Activated B cell treated with CpG ODN at 0.5 μM for 24 hours (primary cell): ENCODE measurements at regions not wholly inside any gene's neighbourhood (a gene's known extent, or its start where the extent isn't known, plus 50 kb on each side); places are given as distances from the start of the nearest gene placed in this dataset.

Experiments used
- ATAC-seq: fragments of 200-7000 bp; cut with Tn5 transposase; one replicate; pipeline ENCODE4 v1.10.0; 2021; ENCODE audit warnings: low read depth, mild to moderate bottlenecking, moderate library complexity
- CTCF ChIA-PET: fragments of 350-600 bp; sonication (Branson Sonifier 250); formaldehyde crosslinking; loops from one replicate; lab custom pipeline; 2021; ENCODE audit warnings: antibody characterized with exemption; lab: Charles Lee
- POLR2A ChIA-PET: fragments of 350-600 bp; sonication (Branson Sonifier 250); formaldehyde crosslinking; loops from one replicate; lab custom pipeline; 2021; ENCODE audit warnings: antibody characterized with exemption; lab: Charles Lee
- DNase-seq: peaks from one replicate; pipeline ENCODE4 v3.0.0; 2022
- H3K27ac Mint-ChIP-seq: one replicate; pipeline ENCODE4 v1.8.0; 2020; ENCODE audit warnings: mixed read lengths
- H3K27me3 Mint-ChIP-seq: one replicate; pipeline ENCODE4 v1.8.0; 2021; ENCODE audit warnings: mixed read lengths
- H3K36me3 Mint-ChIP-seq: one replicate; pipeline ENCODE4 v1.8.0; 2021; ENCODE audit warnings: low read depth, mixed read lengths
- H3K4me1 Mint-ChIP-seq: one replicate; pipeline ENCODE4 v1.8.0; 2021; ENCODE audit warnings: mixed read lengths
- H3K4me3 Mint-ChIP-seq: one replicate; pipeline ENCODE4 v1.8.0; 2020; ENCODE audit warnings: mild to moderate bottlenecking, mixed read lengths
- H3K9me3 Mint-ChIP-seq: one replicate; pipeline ENCODE4 v1.8.0; 2020; ENCODE audit warnings: mixed read lengths
- intact Hi-C: fragments of 100-400 bp; cut with micrococcal nuclease; formaldehyde crosslinking; loops from one replicate; pipeline ENCODE4 v1.15.1; 2024
- TF ChIP-seq, protein P1 (sequence below): fragments of 200-600 bp; IDR thresholded peaks from one replicate; pipeline ENCODE4 v1.8.0; 2022; ENCODE audit warnings: antibody characterized with exemption, mild to moderate bottlenecking

DNA sequence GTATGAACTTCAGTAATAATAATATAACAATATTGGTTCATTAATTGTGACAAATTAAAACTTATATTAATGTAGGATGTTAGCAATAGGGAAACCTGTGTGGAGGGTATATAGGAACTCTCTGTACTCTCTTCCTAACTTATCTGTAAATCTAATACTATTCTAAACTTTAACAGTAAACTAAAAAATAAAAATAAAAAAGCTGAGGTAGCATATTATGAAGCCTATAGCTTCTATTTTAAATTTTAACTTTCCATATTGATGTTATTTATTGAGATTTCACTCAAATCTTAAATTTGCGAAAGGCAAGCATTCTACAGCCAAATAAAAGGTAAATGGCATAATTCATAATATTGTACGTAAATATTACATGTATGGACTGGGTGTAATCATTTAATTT is 326.4 kb downstream of the MEI4 start:
- Mint-ChIP-seq H3K4me1 (no peaks in the 10 kb centered on the region), H3K9me3 (peaks cover 16% of the 10 kb centered on the region), H3K27ac (no peak overlapping the region), H3K4me3 (no peak overlapping the region), H3K27me3 (no peaks in the 10 kb centered on the region), H3K36me3 (no peaks in the 10 kb centered on the region)
- CTCF ChIA-PET, result no interaction called here
- TF ChIP-seq, protein P1, sequence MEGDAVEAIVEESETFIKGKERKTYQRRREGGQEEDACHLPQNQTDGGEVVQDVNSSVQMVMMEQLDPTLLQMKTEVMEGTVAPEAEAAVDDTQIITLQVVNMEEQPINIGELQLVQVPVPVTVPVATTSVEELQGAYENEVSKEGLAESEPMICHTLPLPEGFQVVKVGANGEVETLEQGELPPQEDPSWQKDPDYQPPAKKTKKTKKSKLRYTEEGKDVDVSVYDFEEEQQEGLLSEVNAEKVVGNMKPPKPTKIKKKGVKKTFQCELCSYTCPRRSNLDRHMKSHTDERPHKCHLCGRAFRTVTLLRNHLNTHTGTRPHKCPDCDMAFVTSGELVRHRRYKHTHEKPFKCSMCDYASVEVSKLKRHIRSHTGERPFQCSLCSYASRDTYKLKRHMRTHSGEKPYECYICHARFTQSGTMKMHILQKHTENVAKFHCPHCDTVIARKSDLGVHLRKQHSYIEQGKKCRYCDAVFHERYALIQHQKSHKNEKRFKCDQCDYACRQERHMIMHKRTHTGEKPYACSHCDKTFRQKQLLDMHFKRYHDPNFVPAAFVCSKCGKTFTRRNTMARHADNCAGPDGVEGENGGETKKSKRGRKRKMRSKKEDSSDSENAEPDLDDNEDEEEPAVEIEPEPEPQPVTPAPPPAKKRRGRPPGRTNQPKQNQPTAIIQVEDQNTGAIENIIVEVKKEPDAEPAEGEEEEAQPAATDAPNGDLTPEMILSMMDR, result no peak
- ATAC-seq, result no peak
- intact Hi-C loops, result no loop called here
- DNase-seq, result no peak
- POLR2A ChIA-PET, result no interaction called here

DNA sequence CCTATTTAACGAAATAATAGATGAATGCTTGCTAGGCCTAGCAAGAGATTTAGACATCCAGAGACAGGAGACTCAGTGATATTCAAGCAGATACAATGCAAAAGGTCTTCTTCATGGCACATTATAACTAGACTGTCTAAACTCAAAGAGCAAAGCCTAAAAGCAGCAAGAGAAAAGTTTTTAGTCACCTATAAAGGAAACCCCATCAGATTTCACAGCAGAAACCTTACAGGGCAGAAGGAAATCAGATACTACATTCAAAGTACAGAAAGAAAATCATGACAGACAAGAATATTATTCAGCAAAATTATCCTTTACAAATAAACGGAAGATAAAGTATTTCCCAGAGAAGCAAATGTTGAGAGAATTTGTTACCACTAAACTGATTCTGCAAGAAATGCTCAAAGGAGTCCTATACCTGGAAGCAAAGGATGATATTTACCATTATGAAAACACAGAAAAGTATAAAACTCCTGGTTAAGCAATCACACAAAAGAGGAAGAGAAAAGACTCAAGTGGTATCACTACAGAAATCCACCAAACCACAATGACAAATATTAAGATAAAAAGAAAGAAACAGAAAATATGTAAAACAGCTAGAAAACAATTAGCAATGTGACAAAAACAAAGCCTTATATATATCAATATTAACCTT is 333.7 kb downstream of the MEI4 start:
- ATAC-seq (no peak), DNase-seq (no peak)
- intact Hi-C loops, result no loop called here
- no peaks in the 10 kb centered on the region for H3K4me1 Mint-ChIP-seq
- H3K4me3 Mint-ChIP-seq, result no peak overlapping the region
- no peaks in the 10 kb centered on the region for H3K27me3 Mint-ChIP-seq
- H3K9me3 Mint-ChIP-seq, result peaks cover 23% of the 10 kb centered on the region
- TF ChIP-seq, protein P1, result no peak
- H3K36me3 Mint-ChIP-seq, result no peaks in the 10 kb centered on the region
- POLR2A ChIA-PET, result no interaction called here
- H3K27ac Mint-ChIP-seq, result no peak overlapping the region
- CTCF ChIA-PET, result no interaction called here

DNA sequence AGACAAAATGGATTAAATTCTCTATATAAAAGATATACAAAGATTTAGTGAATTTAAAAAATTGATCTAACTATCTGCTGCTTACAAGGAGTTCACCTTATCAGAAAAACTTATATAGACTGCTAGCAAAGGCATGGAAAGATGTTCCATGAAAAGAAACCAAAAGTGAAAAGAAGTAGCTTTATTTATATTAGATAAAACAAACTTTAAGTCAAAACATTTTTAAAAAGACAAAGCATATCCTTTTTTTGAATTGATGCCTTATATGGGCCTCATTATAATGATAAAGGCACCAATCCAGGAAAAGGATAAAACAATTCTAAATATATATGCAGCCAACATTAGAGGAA is 334.2 kb downstream of the MEI4 start:
- intact Hi-C loops, result no loop called here
- Mint-ChIP-seq H3K9me3 (peaks cover 24% of the 10 kb centered on the region), H3K27me3 (no peaks in the 10 kb centered on the region), H3K36me3 (no peaks in the 10 kb centered on the region), H3K4me3 (no peak overlapping the region), H3K27ac (no peak overlapping the region), H3K4me1 (no peaks in the 10 kb centered on the region)
- TF ChIP-seq, protein P1, result no peak
- ChIA-PET CTCF (no interaction called here), POLR2A (no interaction called here)
- DNase-seq (no peak), ATAC-seq (no peak)

DNA sequence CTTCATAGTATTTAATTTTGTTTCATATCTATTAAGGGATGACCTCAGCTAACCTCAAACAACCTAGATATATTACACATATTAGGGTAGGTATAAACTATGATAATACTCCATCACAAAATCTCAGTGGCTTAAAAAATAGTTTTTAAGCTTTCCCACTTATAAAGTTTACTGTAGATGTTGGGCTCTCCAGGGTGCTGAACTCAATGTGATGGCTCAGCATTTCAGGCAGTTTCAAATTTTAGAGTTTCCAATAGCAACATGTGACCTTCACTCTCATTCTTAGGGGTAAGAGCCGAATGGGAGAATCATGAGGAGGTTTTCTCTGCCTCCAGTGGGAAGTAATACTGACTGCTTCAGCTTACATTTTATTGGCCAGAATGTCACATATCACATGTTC is 357.3 kb downstream of the MEI4 start:
- no peaks in the 10 kb centered on the region for H3K27me3 Mint-ChIP-seq
- TF ChIP-seq, protein P1, result no peak
- no peaks in the 10 kb centered on the region for H3K36me3 Mint-ChIP-seq
- no peak for ATAC-seq
- intact Hi-C loops, result no loop called here
- DNase-seq, result no peak
- POLR2A ChIA-PET, result no interaction called here
- H3K27ac Mint-ChIP-seq, result no peak overlapping the region
- no peaks in the 10 kb centered on the region for H3K4me1 Mint-ChIP-seq
- H3K4me3 Mint-ChIP-seq, result no peak overlapping the region
- H3K9me3 Mint-ChIP-seq, result peaks cover 9% of the 10 kb centered on the region
- CTCF ChIA-PET, result no interaction called here

DNA sequence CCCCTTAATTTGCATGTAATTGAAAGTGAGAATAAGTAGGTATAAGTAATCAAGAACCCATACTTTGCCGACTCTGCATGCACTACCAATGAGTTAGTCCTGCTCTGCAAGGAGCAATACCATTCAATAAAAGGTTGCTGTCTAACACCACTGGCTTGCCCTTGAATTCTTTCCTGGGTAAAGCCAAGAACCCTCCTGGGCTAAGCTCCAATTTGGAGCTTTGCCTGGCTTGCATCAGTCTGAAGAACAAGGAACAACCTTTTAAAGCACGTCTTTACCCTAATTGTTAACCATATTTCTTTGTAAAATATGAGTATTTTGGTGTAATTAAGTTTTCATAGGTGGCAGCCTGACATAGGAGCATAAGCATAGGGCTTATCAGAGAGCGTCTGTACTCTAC is 367.7 kb downstream of the MEI4 start:
- no peak for DNase-seq
- no peaks in the 10 kb centered on the region for H3K36me3 Mint-ChIP-seq
- no peaks in the 10 kb centered on the region for H3K4me1 Mint-ChIP-seq
- no peak overlapping the region for H3K4me3 Mint-ChIP-seq
- POLR2A ChIA-PET, result no interaction called here
- CTCF ChIA-PET, result no interaction called here
- H3K27me3 Mint-ChIP-seq, result no peaks in the 10 kb centered on the region
- TF ChIP-seq, protein P1, result no peak
- no peak overlapping the region for H3K27ac Mint-ChIP-seq
- ATAC-seq, result no peak
- H3K9me3 Mint-ChIP-seq, result peaks cover 2% of the 10 kb centered on the region
- intact Hi-C loops, result no loop called here
